GM21381 (cell line): ENCODE measurements at regions not wholly inside any gene's neighbourhood (a gene's known extent, or its start where the extent isn't known, plus 50 kb on each side); places are given as distances from the start of the nearest gene placed in this dataset.
"Not testable (repeated sequence)": the region's sequence is repeated elsewhere in the genome, so short reads cannot be mapped to it uniquely, and the experiment has no call there.

Experiments used
- ATAC-seq: cut with Tn5 transposase; IDR thresholded peaks from one replicate; pipeline ENCODE4 v1.9.1; 2021; ENCODE audit warnings: mild to moderate bottlenecking, moderate library complexity; ENCODE audit not compliant: unreplicated experiment

DNA sequence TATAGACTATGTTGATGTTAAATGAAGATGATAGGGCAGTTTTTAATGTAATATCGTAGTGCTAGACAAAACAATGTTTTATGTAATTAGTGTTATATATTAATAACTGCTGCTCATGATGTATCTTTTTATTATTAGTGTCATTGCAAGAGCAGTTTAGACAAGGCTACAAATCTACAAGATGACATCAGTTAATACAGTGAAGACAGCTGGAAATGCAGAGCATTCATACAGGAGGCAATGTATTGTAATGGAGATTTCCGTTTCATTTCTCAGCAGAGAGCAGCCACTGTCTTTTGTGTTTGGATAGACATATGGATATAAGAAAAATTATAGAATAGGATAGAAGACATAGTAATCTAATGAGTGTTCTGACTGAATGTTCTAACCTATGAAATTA lies 178.0 kb downstream of the FOXG1 start:
- ATAC-seq = no peak

DNA sequence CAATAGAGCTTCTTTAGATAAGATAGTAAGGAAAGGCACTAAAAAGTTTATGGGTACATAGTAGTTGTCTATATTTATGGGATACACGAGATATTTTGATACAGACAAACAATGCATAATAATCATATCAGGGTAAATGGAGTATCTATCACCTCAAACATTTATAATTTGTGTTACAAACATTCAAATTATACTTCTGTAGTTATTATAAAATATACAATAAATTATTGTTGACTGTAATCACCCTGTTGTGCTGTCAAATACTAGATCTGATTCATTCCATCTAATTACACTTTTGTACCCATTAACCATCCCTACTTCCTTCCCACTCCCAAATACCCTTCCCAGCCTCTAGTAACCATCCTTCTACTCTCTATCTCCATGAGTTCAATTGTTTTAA lies 179.7 kb downstream of the FOXG1 start:
- ATAC-seq = no peak

DNA sequence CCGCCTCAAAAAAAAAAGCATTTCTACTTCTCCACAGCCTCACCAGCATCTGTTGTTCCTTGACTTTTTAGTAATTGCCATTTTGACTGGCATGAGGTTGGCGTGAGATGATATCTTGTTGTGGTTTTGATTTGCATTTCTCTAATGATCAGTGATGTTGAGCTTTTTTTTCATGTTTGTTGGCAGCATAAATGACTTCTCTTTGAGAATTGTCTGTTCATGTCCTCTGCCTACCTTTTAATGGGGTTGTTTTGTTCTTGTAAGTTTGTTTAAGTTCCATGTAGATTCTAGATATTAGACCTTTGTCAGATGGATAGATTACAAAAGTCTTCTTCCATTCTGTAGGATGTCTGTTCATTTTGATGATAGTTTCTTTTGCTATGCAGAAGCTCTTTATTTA lies 182.9 kb downstream of the FOXG1 start:
- no peak for ATAC-seq

DNA sequence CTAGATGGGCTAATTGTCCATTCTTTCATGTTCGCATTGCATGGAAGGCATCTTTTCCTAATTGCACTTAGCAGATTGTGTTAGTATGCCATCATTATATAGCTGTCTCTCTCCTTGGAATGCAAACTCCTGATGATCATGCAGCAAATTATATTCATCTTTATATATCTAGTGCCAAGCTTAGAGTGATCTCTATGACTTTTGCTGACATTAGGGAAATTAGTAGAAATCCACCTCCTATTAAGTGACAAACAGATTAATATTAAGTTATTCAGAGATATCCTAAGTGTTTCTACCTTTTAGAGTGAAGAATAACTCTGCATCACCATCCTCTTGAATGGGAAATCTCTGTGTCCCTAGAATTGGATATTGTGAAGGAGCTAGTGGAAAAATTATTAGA lies 185.6 kb downstream of the FOXG1 start:
- ATAC-seq = no peak

DNA sequence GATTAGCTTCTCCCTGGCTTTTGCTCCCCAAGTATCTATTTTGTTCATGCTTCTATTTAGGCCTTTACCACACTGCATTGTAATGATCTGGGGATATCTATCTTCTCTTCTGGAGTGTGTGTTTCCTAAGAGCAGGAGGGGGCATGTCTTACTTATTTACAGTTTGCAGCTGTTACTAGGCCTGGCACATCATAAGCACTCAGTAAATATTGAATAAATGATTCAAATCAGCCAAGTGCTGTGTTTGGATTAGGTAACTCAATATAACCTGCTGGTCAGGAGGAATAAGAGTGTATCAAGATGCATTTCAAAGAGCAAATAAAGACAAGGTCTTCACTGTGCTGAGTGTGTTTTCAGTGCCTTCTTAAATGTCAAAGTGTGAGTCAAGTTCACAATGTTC lies 186.1 kb downstream of the FOXG1 start:
- no peak for ATAC-seq

DNA sequence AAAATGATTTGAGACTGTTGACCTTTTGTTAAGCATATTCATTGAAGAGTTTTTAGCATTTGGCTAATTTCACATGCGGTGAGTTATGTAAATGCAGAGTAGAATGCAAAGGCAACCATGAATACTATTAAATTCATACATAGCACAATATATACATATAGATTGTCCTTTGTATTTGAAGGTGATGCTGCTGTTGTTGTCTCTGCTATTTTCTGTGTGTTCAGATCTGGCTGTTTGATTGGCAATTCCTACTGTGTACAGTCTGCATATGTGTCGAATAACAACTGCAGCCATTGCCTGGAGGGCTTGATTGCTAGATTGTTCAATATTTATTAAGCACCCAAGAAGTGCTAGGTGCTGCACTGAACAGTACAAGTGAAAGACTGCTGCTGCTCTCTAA lies 187.4 kb downstream of the FOXG1 start:
- no peak for ATAC-seq

DNA sequence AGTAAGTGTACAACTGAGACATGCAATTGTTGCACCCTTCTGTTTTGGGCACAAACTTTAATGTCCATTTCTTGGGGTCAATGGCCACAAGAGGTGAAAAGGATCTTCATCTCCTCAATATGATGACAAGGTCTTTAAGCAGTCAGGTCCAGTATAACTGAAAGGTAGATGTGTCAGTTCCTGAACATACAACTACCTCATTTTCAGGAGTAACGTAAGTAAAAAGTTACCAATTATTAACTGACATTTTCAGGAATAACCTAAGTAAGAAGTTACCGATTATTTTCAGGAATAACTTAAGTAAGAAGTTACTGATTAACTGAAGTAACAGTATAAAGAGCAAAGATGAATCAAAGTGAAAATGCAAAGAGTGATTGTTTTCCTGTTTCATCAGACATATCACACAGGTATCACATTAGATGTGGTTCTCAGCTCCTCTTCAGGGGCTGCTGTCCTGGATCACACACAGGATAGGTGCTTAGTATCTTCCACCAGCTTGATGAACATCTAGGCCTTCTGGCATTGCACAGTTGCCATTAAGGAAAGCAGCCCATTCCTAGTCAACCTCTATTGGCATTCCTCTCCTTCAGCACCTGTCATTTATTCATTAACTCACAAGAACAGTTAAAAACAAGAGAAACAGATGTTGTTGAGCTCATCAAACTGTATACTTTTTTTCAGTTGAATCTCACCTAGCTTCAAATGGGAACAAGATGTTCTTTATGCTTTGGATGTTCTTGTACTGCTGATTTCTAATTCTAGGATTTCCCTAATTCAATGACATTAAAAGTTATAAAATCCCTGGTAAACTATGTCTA lies 200.0 kb downstream of the FOXG1 start:
- ATAC-seq = peak; percentile 73

DNA sequence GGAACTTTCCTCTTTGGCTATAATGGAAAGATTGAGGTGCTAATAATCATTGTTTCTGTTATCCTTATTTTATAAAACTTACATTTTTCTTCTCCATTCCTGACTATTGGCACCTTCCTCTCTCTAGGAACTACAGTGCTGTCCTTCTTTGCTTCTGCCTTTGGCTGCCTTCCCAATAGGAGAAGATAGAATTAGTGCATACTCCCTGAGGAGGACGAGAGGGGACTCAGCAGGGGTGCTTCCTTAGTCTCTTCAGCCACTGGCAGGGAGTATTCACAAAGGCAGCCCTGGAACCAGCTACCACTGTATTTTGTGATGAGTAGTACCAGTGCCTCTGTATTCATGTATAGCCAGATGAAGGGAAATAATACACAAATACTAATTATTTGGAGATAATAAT lies 208.5 kb downstream of the FOXG1 start:
- ATAC-seq = no peak

DNA sequence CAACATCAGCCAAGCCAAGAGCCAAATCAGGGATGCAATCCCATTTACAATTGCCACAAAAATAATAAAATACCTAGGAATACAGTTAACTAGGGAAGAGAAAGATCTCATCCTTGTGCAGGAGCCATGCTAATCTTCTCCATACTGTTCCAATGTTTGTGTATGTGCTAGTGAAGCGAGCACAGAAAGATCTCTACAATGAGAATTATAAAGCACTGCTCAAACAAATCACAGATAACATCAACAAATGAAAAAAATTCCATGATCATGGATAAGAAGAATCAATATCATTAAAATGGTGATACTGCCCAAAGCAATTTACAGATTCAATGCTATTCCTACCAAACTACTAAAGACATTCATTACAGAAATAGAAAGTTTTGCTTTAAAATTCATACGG lies 215.6 kb downstream of the FOXG1 start:
- no peak for ATAC-seq

DNA sequence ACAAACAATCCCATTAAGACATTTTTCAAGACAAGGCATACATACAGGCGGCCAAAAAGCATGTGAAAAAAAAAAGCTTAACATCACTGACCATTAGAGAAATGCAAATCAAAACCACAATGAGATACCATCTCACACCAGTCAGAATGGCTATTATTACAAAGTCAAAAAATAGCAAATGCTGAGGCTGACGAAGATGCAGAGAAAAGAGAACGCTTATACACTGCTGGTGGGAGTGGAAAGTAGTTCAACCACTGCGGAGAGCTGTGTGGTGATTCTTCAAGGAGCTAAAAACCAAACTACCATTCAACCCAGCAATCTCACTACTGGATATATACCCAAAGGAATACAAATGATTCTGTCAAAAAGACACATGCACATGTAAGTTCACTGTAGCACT lies 216.7 kb downstream of the FOXG1 start:
- no peak for ATAC-seq

DNA sequence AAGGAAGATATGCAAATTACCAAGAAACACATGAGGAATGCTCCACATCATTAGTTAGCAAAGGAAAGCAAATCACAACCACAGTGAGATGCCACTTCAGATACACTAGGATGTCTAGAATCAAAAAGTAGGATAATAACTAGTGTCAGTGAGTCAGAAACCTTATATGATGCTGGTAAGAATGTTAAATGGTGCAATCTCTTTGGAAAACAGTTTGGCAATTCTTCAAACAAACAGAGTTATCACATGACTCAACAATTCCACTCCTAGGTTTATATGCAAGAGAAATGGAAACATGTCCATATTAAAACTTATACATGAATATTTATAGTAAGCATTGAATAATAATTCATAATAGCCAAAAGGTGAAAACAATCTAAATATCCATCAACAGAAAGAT lies 220.9 kb downstream of the FOXG1 start:
- ATAC-seq = no peak

DNA sequence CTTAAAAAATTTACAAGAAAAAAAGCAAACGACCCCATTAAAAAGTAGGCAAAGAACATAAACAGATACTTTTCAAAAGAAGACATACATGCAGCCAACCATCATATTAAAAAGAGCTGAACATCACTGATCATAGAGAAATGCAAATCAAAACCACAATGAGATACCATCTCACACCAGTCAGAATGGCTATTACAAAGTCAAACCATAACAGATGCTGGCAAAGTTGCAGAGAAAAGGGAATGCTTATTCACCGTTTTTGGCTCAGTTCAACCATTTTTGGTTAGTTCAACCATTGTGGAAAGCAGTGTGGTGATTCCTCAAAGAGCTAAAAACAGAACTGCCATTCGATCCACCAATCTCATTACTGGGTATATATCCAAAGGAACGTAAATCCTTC lies 230.6 kb downstream of the FOXG1 start:
- not testable (repeated sequence) for ATAC-seq

DNA sequence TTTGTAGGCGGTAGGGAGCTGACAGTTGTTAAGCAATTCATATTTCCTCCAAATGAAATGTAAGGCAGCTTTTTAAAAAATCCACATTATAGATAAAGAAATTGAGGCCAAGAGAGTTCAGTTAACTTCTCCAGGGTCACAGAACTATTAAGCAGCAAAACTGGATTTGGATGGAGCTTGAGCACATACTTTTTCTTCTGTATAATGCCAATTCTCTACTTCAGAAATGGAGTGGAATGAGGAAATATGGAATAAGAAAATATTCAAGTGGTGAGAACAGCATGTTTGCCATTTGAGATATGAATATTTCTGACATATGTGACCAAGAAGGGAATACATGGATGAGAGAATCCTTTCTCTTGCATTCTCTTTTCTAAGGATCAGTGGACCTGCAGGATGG lies 233.1 kb downstream of the FOXG1 start:
- ATAC-seq = no peak

DNA sequence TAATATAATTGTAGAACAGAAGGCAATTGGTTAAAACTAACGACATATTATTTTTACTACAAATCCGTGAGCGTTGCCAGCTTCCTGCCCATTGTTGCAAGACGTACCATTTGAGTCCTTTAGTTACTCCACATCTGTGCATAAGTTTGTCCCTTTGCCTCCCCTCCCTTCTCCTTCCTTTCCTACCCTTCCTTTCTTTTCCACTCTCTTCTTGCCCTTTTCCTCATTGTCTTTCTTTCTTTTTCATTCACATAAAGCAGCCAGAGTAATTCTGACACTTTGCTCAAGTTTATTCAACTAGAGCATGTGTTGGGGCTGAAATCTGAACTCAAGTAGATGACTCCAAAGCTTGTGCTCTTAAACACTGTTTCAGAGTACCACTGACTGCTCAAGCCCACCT lies 239.1 kb downstream of the FOXG1 start:
- ATAC-seq = no peak

DNA sequence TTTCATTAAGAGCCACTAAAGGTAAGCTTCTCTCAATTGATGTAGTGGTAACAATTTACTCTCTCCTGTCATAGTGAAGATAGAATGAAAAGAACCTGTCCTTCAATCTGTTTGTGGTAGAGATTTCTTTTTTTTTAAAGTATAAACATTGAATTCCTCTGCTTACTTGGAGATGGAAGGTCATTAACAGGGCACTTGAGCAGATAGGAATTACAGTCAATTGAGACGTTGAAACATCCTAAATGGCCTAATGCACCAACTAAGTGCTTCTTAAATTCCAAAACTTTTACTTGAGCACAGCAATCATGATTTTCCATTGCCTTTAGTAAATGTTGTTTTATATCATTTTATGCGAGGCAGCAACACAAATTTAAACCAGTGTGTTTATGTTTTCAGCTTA lies 241.4 kb downstream of the FOXG1 start:
- no peak for ATAC-seq

DNA sequence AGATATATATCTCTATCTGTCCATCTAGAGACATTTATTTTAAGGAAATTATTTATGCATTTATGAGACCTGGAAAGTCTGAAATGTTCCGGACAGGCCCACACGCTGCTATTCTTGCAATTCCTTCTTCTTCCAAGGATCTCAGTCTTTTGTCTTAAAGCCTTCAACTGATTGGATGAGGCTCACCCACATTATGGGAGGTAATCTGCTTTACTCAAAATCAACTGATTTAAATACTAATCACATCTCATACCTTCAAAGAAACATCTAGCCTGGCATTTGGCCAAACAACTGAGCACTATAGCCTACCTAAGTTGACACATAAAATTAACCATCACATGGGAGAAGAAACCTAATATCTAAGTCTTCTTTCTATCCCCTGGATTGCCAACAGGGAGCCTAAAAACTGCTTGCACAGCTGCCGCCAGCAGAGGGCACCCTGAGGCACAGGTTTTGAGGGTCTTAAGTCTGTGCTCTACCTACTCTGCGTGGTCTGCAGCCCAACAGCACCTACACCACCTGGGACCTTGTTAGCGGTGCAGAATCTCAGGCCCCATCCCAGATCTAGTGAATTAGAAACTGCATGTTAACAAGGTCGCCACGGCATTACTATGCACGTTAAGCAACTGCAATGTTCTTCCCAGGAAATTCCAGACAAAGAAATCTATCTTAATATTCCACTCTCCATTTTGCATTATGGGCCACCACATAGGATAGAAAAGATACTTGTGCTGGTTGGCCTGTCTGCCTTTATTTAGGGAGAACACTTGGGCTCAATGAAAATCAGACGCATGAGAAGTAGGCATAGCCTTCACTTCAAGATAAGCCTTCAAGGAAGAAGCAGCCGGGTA lies 249.7 kb downstream of the FOXG1 start:
- no peak for ATAC-seq

DNA sequence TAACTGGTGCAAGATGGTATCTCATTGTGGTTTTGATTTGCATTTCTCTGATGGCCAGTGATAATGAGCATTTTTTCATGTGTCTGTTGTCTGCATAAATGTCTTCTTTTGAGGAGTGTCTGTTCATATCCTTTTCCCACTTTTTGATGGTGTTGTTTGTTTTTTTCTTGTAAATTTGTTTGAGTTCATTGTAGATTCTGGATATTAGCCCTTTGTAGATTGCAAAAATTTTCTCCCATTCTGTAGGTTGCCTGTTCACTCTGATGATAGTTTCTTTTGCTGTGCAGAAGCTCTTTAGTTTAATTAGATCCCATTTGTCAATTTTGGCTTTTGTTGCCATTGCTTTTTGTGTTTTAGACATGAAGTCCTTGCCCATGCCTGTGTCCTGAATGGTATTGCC lies 256.9 kb downstream of the FOXG1 start:
- not testable (repeated sequence) for ATAC-seq

DNA sequence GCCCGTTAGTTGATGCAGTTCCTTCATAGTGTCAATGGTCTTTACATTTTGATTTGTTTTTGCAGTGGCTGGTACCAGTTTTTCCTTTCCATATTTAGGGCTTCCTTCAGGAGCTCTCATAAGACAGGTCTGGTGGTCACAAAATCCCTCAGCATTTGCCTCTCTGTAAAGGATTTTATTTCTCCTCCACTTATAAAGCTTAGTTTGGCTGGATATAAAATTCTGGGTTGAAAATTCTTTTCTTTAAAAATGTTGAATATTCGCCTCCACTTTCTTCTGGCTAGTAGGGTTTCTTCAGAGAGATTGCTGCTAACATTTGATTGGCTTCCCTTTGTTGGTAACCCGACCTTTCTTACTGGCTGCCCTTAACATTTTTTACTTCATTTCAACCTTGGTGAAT lies 260.9 kb downstream of the FOXG1 start:
- not testable (repeated sequence) for ATAC-seq

DNA sequence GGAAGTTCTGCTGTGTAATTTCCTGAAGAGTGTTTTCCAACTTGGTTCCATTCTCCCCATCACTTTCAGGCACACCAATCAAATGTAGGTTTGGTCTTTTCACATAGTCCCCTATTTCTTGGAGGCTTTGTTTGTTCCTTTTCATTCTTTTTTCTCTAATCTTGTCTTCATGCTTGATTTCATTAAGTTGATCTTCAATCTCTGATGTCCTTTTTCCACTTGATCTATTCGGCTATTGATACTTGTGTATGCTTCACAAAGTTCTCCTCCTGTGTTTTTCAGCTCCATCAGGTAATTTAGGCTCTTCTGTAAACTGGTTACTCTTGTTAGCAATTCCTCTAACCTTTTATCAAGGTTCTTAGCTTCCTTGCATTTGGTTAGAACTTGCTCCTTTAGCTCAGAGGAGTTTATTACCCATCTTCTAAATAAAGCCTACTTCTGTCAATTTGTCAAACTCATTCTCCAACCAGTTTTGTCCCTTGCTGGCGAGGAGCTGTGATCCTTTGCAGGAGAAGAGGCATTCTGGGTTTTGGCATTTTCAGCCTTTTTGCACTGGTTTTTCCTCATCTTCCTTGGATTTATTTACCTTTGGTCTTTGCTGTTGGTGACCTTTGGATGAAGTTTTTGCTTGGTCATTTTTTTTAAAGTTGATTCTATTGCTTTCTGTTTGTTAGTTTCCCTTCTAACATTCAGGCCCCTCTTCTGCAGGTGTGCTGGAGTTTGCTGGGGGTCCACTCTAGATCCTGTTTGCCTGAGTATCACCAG lies 261.5 kb downstream of the FOXG1 start:
- ATAC-seq = not testable (repeated sequence)

DNA sequence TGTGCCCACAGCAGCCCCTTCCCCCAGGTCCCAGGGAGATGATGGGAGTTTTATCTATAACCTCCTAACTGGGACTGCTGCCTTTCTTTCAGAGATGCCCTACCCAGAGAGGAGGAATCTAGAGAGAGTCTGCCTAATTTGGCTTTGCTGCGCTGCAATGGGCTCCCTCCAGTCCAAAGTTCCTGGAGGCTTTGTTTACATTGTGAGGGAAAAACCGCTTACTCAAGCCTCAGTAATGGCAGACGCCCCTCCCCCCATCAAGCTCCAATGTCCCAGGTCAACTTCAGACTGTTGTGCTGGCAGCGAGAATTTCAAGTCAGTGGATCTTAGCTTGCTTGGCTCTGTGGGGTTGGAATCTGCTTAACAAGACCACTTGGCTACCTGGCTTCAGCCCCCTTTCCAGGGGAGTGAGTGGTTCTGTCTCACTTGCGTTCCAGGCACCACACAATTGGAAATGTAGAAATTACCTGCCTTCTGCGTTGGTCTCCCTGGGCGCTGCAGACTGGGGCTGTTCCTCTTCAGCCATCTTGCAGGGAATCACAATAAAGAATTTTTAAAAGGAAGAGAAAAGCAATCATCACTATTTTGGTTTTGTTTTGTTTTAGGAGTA lies 262.5 kb downstream of the FOXG1 start:
- ATAC-seq = no peak

DNA sequence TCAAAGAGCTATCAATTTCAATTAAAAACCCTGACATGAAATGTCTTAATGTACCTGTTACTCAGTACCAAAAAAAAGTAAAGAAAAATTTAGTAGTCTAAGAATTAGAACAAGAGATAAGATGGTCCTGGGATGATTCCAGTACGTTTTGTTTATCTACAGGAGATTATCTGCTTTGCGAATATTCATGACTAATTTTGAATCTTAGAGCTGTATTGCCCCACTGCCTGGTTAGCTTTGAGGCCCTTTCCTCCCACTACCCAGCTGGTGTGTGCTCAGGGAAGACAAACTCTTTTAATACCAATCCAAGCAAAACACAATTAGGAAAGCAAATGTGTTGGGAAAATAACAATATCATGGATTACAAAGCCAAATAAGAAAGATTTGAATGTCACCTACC lies 263.5 kb downstream of the FOXG1 start:
- ATAC-seq = no peak
